Liver (tissue), 8 donors: ENCODE measurements at regions not wholly inside any gene's neighbourhood (a gene's known extent, or its start where the extent isn't known, plus 50 kb on each side); places are given as distances from the start of the nearest gene placed in this dataset.

Source experiments
- DNase-seq: peaks from one replicate; pipeline ENCODE4 v3.0.0-alpha.2; 2017; ENCODE audit warnings: low spot score
- H3K27ac ChIP-seq, 2 donors: one replicate each; pipeline ENCODE4 v1.7.0; 2013; ENCODE audit warnings: inconsistent platforms in 2 of 2, low read length in 2 of 2, control low read depth in 1 of 2, low read depth in 1 of 2, mild to moderate bottlenecking in 1 of 2
- H3K27me3 ChIP-seq, 4 donors: one replicate each; pipeline versions ENCODE4 v1.6.1 to v1.7.0; 2013; ENCODE audit warnings: low read length in 3 of 4, inconsistent platforms in 1 of 4, mild to moderate bottlenecking in 1 of 4, moderate library complexity in 1 of 4; ENCODE audit not compliant: control insufficient read depth in 4 of 4, insufficient read depth in 4 of 4
- H3K36me3 ChIP-seq, 4 donors: one replicate each; pipeline versions ENCODE4 v1.6.1 to v1.7.0; 2013; ENCODE audit warnings: low read length in 3 of 4, mild to moderate bottlenecking in 3 of 4, low read depth in 1 of 4, moderate library complexity in 1 of 4; ENCODE audit not compliant: control insufficient read depth in 4 of 4, insufficient read depth in 3 of 4
- H3K4me1 ChIP-seq, 4 donors: one replicate each; pipeline versions ENCODE4 v1.6.1 to v1.7.0; 2013; ENCODE audit warnings: low read length in 3 of 4, mild to moderate bottlenecking in 3 of 4, moderate library complexity in 1 of 4; ENCODE audit not compliant: control insufficient read depth in 4 of 4, insufficient read depth in 4 of 4
- H3K4me3 ChIP-seq, 3 donors: one replicate each; pipeline versions ENCODE4 v1.6.1 to v1.7.0; 2013; ENCODE audit warnings: low read length in 3 of 3, control low read depth in 1 of 3, low read depth in 1 of 3, mild to moderate bottlenecking in 1 of 3
- H3K9ac ChIP-seq, 2 donors: one replicate each; pipeline ENCODE4 v1.7.0; 2013; ENCODE audit warnings: low read length in 2 of 2, mild to moderate bottlenecking in 2 of 2, moderate library complexity in 2 of 2, control low read depth in 1 of 2, low read depth in 1 of 2
- H3K9me3 ChIP-seq, 4 donors: one replicate each; pipeline versions ENCODE4 v1.6.1 to v1.7.0; 2013; ENCODE audit warnings: low read length in 3 of 4; ENCODE audit not compliant: control insufficient read depth in 4 of 4
- ATF3 ChIP-seq: IDR thresholded peaks from 2 replicates; pipeline ENCODE4 v1.6.1; 2016; ENCODE audit warnings: antibody characterized with exemption
- CTCF ChIP-seq: fragments of 150-350 bp; IDR thresholded peaks from 2 replicates; pipeline ENCODE4 v1.5.1; 2017; ENCODE audit warnings: improper control_type of control experiment, low read depth, low read length; ENCODE audit not compliant: missing input control
- EGR1 ChIP-seq, 2 donors: IDR thresholded peaks; 2 replicates each; pipeline ENCODE4 v1.6.1; 2016 to 2018; ENCODE audit warnings: antibody characterized with exemption in 2 of 2, low read depth in 2 of 2
- FOXA1 ChIP-seq: IDR thresholded peaks from 2 replicates; pipeline ENCODE4 v1.6.1; 2016; ENCODE audit warnings: antibody characterized with exemption
- FOXA2 ChIP-seq: IDR thresholded peaks from 2 replicates; pipeline ENCODE4 v1.6.1; 2016; ENCODE audit warnings: antibody characterized with exemption
- HNF4A ChIP-seq, 2 donors: conservative IDR thresholded peaks; 2 replicates each; pipeline ENCODE4 v1.6.1; 2016; ENCODE audit warnings: antibody characterized with exemption in 2 of 2, mild to moderate bottlenecking in 2 of 2
- HNF4G ChIP-seq: IDR thresholded peaks from 2 replicates; pipeline ENCODE4 v1.6.1; 2016; ENCODE audit warnings: antibody characterized with exemption
- MAX ChIP-seq: IDR thresholded peaks from 2 replicates; pipeline ENCODE4 v1.6.1; 2016; ENCODE audit warnings: antibody characterized with exemption
- REST ChIP-seq: IDR thresholded peaks from 2 replicates; pipeline ENCODE4 v1.6.1; 2016; ENCODE audit warnings: antibody characterized with exemption, mild to moderate bottlenecking
- RXRA ChIP-seq, 2 donors: IDR thresholded peaks; 2 replicates each; pipeline ENCODE4 v1.6.1; 2017 to 2018; ENCODE audit warnings: antibody characterized with exemption in 2 of 2, mild to moderate bottlenecking in 1 of 2
- TAF1 ChIP-seq: conservative IDR thresholded peaks from 2 replicates; pipeline ENCODE4 v1.6.1; 2016; ENCODE audit warnings: antibody characterized with exemption, mild to moderate bottlenecking
- YY1 ChIP-seq: IDR thresholded peaks from 2 replicates; pipeline ENCODE4 v1.6.1; 2016; ENCODE audit warnings: antibody characterized with exemption, mild to moderate bottlenecking
- ZBTB33 ChIP-seq: IDR thresholded peaks from 2 replicates; pipeline ENCODE4 v1.6.1; 2016; ENCODE audit warnings: antibody characterized with exemption
- WGBS: extraction: QIAGEN DNeasy Blood & Tissue Kit; methylation state at CpG from one replicate; pipeline ENCODE4 v1.1.7; 2013; 5-methylcytosine and 5-hydroxymethylcytosine counted together
- donor health status: healthy.
- donor health status: healthy.
- donor health status: healthy.
- donor health status: healthy.
- donor health status: healthy.

- DNase-seq = no peak
- Histone ChIP-seq H3K27me3 (no peaks in the 10 kb centered on the region), H3K27ac (no peak overlapping the region), H3K4me1 (peaks cover 9 to 43% (median 34%) of the 10 kb centered on the region in 4 donors), H3K9me3 (no peaks in the 10 kb centered on the region), H3K9ac (no peak overlapping the region), H3K36me3 (no peaks in the 10 kb centered on the region), H3K4me3 (no peak overlapping the region)
- 67% methylated on average over 7 of the region's 7 CpGs for WGBS
- TF ChIP-seq ATF3 = no peak
- no peak for TF ChIP-seq TAF1
- TF ChIP-seq FOXA2 = no peak
- no peak for TF ChIP-seq HNF4G
- no peak for TF ChIP-seq FOXA1
- TF ChIP-seq CTCF = no peak
- no peak for TF ChIP-seq REST
- TF ChIP-seq EGR1 (IDR thresholded peaks at IDR 0.05; ENCODE audit: low read depth in 2 of 2) = no peak
- TF ChIP-seq MAX = no peak
- no peak for TF ChIP-seq ZBTB33
- no peak for TF ChIP-seq HNF4A (conservative IDR thresholded peaks at IDR 0.05)
- TF ChIP-seq YY1 = no peak
- no peak for TF ChIP-seq RXRA (IDR thresholded peaks at IDR 0.05)
These were observed 60.5 kb upstream of the PRR23C start for GRCh38 chr3:139105154-139105702.
